H9 (cell line): ENCODE measurements at regions not wholly inside any gene's neighbourhood (a gene's known extent, or its start where the extent isn't known, plus 50 kb on each side); places are given as distances from the start of the nearest gene placed in this dataset.

Source experiments
- DNase-seq: peaks from one replicate; pipeline ENCODE4 v3.0.0-alpha.2; 2017
- H2AFZ ChIP-seq: one replicate; pipeline ENCODE4 v1.6.1; 2013; ENCODE audit warnings: mild to moderate bottlenecking, low read length, control low read depth, moderate library complexity
- H2AK5ac ChIP-seq: 2 replicates; pipeline ENCODE4 v1.6.1; 2013; ENCODE audit warnings: low read length, control low read depth, mixed read lengths; ENCODE audit not compliant: insufficient read length
- H2BK120ac ChIP-seq: one replicate; pipeline ENCODE4 v1.6.1; 2013; ENCODE audit warnings: low read depth, mild to moderate bottlenecking, low read length, control low read depth, inconsistent platforms; ENCODE audit not compliant: poor library complexity, severe bottlenecking
- H2BK12ac ChIP-seq: 2 replicates; pipeline ENCODE4 v1.6.1; 2013; ENCODE audit warnings: low read length, control low read depth, mixed read lengths, low read depth; ENCODE audit not compliant: insufficient read length
- H2BK15ac ChIP-seq: 2 replicates; pipeline ENCODE4 v1.6.1; 2013; ENCODE audit warnings: low read depth, low read length, control low read depth
- H2BK20ac ChIP-seq: one replicate; pipeline ENCODE4 v1.6.1; 2013; ENCODE audit warnings: low read depth, mild to moderate bottlenecking, low read length, control low read depth, inconsistent platforms; ENCODE audit not compliant: poor library complexity, severe bottlenecking
- H2BK5ac ChIP-seq: 2 replicates; pipeline ENCODE4 v1.6.1; 2013; ENCODE audit warnings: low read length, control low read depth, mixed read lengths; ENCODE audit not compliant: insufficient read length
- H3K14ac ChIP-seq: 2 replicates; pipeline ENCODE4 v1.6.1; 2013; ENCODE audit warnings: low read length, control low read depth; ENCODE audit not compliant: insufficient read depth
- H3K18ac ChIP-seq: 2 replicates; pipeline ENCODE4 v1.6.1; 2013; ENCODE audit warnings: low read depth, mild to moderate bottlenecking, mixed read lengths, low read length, control low read depth; ENCODE audit not compliant: insufficient read length
- H3K23ac ChIP-seq: 2 replicates; pipeline ENCODE4 v1.6.1; 2013; ENCODE audit warnings: low read length, control low read depth, mixed read lengths, low read depth; ENCODE audit not compliant: insufficient read length
- H3K23me2 ChIP-seq: 2 replicates; pipeline ENCODE4 v1.6.1; 2013; ENCODE audit warnings: low read depth, mild to moderate bottlenecking, mixed read lengths, low read length, control low read depth; ENCODE audit not compliant: insufficient read length, poor library complexity, severe bottlenecking
- H3K27ac ChIP-seq: 2 replicates; pipeline ENCODE4 v1.5.1; 2013; ENCODE audit warnings: low read length, control low read depth, mixed read lengths, low read depth; ENCODE audit not compliant: insufficient read length
- H3K27me3 ChIP-seq: 2 replicates; pipeline ENCODE4 v1.6.1; 2013; ENCODE audit warnings: low read length, control low read depth, inconsistent platforms; ENCODE audit not compliant: insufficient read depth
- H3K4ac ChIP-seq: 2 replicates; pipeline ENCODE4 v1.6.1; 2013; ENCODE audit warnings: low read depth, mild to moderate bottlenecking, control low read depth, inconsistent platforms, low read length, moderate library complexity
- H3K4me1 ChIP-seq: 2 replicates; pipeline ENCODE4 v1.6.1; 2013; ENCODE audit warnings: low read length, control low read depth, inconsistent platforms; ENCODE audit not compliant: insufficient read depth
- H3K4me2 ChIP-seq: 2 replicates; pipeline ENCODE4 v1.6.1; 2013; ENCODE audit warnings: low read length, control low read depth, mixed read lengths; ENCODE audit not compliant: insufficient read length, insufficient read depth
- H3K56ac ChIP-seq: 2 replicates; pipeline ENCODE4 v1.6.1; 2013; ENCODE audit warnings: low read depth, mild to moderate bottlenecking, mixed read lengths, low read length, control low read depth; ENCODE audit not compliant: insufficient read length
- H3K79me1 ChIP-seq: 2 replicates; pipeline ENCODE4 v1.6.1; 2013; ENCODE audit warnings: low read depth, mild to moderate bottlenecking, moderate library complexity, low read length, control low read depth, inconsistent platforms; ENCODE audit not compliant: insufficient read depth, poor library complexity, severe bottlenecking
- H3K79me2 ChIP-seq: 2 replicates; pipeline ENCODE4 v1.6.1; 2013; ENCODE audit warnings: low read length, control low read depth, inconsistent platforms; ENCODE audit not compliant: insufficient read depth
- H3K9ac ChIP-seq: 2 replicates; pipeline ENCODE4 v1.6.1; 2013; ENCODE audit warnings: low read length, control low read depth, mixed read lengths; ENCODE audit not compliant: insufficient read length; ENCODE audit errors: extremely low read depth
- H3K9me3 ChIP-seq: one replicate; pipeline ENCODE4 v1.6.1; 2013; ENCODE audit warnings: low read depth, low read length, inconsistent platforms; ENCODE audit not compliant: control insufficient read depth
- H3T11ph ChIP-seq: one replicate; pipeline ENCODE4 v1.6.1; 2013; ENCODE audit warnings: mild to moderate bottlenecking, low read length, control low read depth, inconsistent platforms
- H4K20me1 ChIP-seq: one replicate; pipeline ENCODE4 v1.6.1; 2013; ENCODE audit not compliant: control insufficient read depth, insufficient read length, insufficient read depth
- H4K5ac ChIP-seq: 2 replicates; pipeline ENCODE4 v1.6.1; 2013; ENCODE audit warnings: low read depth, mild to moderate bottlenecking, mixed read lengths, low read length, control low read depth; ENCODE audit not compliant: insufficient read length
- H4K8ac ChIP-seq: replicated peaks from 2 replicates; pipeline ENCODE4 v1.6.1; 2013; ENCODE audit warnings: low read length, control low read depth, mixed read lengths, low read depth; ENCODE audit not compliant: insufficient read length
- H4K91ac ChIP-seq: 2 replicates; pipeline ENCODE4 v1.6.1; 2013; ENCODE audit warnings: low read depth, mild to moderate bottlenecking, moderate library complexity, mixed read lengths, low read length, control low read depth; ENCODE audit not compliant: insufficient read length
- H3K27ac Mint-ChIP-seq, 3 experiments: 2 replicates in 2 of 3; 3 replicates in 1 of 3; pipeline ENCODE4 v1.8.0; 2020 to 2021; ENCODE audit warnings: mixed read lengths in 3 of 3, mild to moderate bottlenecking in 1 of 3, moderate library complexity in 1 of 3
- H3K27me3 Mint-ChIP-seq: 2 replicates; pipeline ENCODE4 v1.8.0; 2021; ENCODE audit warnings: low read depth, mild to moderate bottlenecking, moderate library complexity, mixed read lengths
- H3K36me3 Mint-ChIP-seq, 3 experiments: 2 replicates in 2 of 3; 3 replicates in 1 of 3; pipeline ENCODE4 v1.8.0; 2020 to 2021; ENCODE audit warnings: low read depth in 3 of 3, mixed read lengths in 3 of 3; ENCODE audit not compliant: insufficient read depth in 1 of 3
- H3K4me1 Mint-ChIP-seq, 2 experiments: 2 replicates each; pipeline ENCODE4 v1.8.0; 2020; ENCODE audit warnings: mixed read lengths in 2 of 2
- H3K4me3 Mint-ChIP-seq, 2 experiments: 2 replicates in 1 of 2; 3 replicates in 1 of 2; pipeline ENCODE4 v1.8.0; 2020 to 2021; ENCODE audit warnings: mild to moderate bottlenecking in 2 of 2, mixed read lengths in 2 of 2, moderate library complexity in 1 of 2
- H3K9me3 Mint-ChIP-seq, 2 experiments: 2 replicates in 1 of 2; 3 replicates in 1 of 2; pipeline ENCODE4 v1.8.0; 2020; ENCODE audit warnings: mild to moderate bottlenecking in 2 of 2, mixed read lengths in 2 of 2, moderate library complexity in 1 of 2
- CTCF ChIP-seq: fragments of 200-600 bp; sonication (generic); conservative IDR thresholded peaks from 3 replicates; pipeline ENCODE4 v1.8.0; 2021; ENCODE audit warnings: antibody characterized with exemption, mild to moderate bottlenecking
- WGBS: extraction: QIAGEN DNeasy Blood & Tissue Kit; methylation state at CpG from one replicate; pipeline ENCODE4 v1.1.7; 2013; ENCODE audit warnings: missing lambda C conversion rate, low lambda C conversion rate, mixed read lengths; ENCODE audit not compliant: insufficient read length; ENCODE audit errors: extremely low coverage; 5-methylcytosine and 5-hydroxymethylcytosine counted together

GRCh38 chr10:25084447-25084846 is 68.0 kb downstream of the THNSL1 start:
- H3K23ac ChIP-seq, result no peak overlapping the region
- no peak overlapping the region for H3K56ac ChIP-seq
- H3K36me3 Mint-ChIP-seq, result no peaks in the 10 kb centered on the region
- H3K27ac Mint-ChIP-seq, result no peak overlapping the region
- no peaks in the 10 kb centered on the region for H3K4me1 ChIP-seq
- no peak overlapping the region for H2BK120ac ChIP-seq
- no peaks in the 10 kb centered on the region for H4K20me1 ChIP-seq
- no peak overlapping the region for H3K14ac ChIP-seq
- no peak overlapping the region for H4K5ac ChIP-seq
- H2AFZ ChIP-seq, result no peak overlapping the region
- no peak overlapping the region for H2BK20ac ChIP-seq
- no peak overlapping the region for H3K4ac ChIP-seq
- H3K79me2 ChIP-seq, result no peaks in the 10 kb centered on the region
- H3K27ac ChIP-seq, result no peak overlapping the region
- no peak overlapping the region for H3K4me2 ChIP-seq
- H3K4me3 Mint-ChIP-seq, result no peak overlapping the region
- no peaks in the 10 kb centered on the region; a peak in 1 of 5 replicates for H3K9me3 Mint-ChIP-seq
- H3K4me1 Mint-ChIP-seq, result peaks cover 7 to 10% of the 10 kb centered on the region in 2 experiments
- no peaks in the 10 kb centered on the region for H3K23me2 ChIP-seq
- no CpG with 5 or more reads among the region's 3 CpGs for WGBS
- peaks cover 20% of the 10 kb centered on the region for H3K27me3 Mint-ChIP-seq
- no peak overlapping the region for H3K9ac ChIP-seq
- no peak overlapping the region for H3T11ph ChIP-seq
- no peak for DNase-seq
- H3K27me3 ChIP-seq, result no peaks in the 10 kb centered on the region
- no peak overlapping the region for H4K91ac ChIP-seq
- H2BK15ac ChIP-seq, result no peak overlapping the region
- no peak overlapping the region for H2BK12ac ChIP-seq
- no peak overlapping the region for H2AK5ac ChIP-seq
- no peak overlapping the region for H2BK5ac ChIP-seq
- H3K9me3 ChIP-seq, result no peaks in the 10 kb centered on the region
- H3K18ac ChIP-seq, result no peak overlapping the region
- H3K79me1 ChIP-seq, result no peaks in the 10 kb centered on the region
- TF ChIP-seq CTCF, result no peak
- H4K8ac ChIP-seq, result no peak overlapping the region
